KOPT-K1 (cell line): ENCODE measurements at regions not wholly inside any gene's neighbourhood (a gene's known extent, or its start where the extent isn't known, plus 50 kb on each side); places are given as distances from the start of the nearest gene placed in this dataset.
"Not testable (repeated sequence)": the region's sequence is repeated elsewhere in the genome, so short reads cannot be mapped to it uniquely, and the experiment has no call there.

Experiments
- H3K27ac ChIP-seq: fragments of 200-600 bp; sonication (generic); 2 replicates; pipeline ENCODE4 v1.5.1; 2016; ENCODE audit warnings: antibody characterized with exemption, mild to moderate bottlenecking, low read depth, low read length; ENCODE audit not compliant: poor library complexity, severe bottlenecking
- H3K36me3 ChIP-seq: fragments of 200-600 bp; sonication (generic); 2 replicates; pipeline ENCODE4 v1.5.1; 2017; ENCODE audit warnings: antibody characterized with exemption, mild to moderate bottlenecking, low read length, moderate library complexity; ENCODE audit not compliant: insufficient read depth
- H3K9me3 ChIP-seq: fragments of 200-600 bp; sonication (generic); 2 replicates; pipeline ENCODE4 v1.5.1; 2017; ENCODE audit warnings: antibody characterized with exemption, low read length, mild to moderate bottlenecking; ENCODE audit not compliant: insufficient read depth, poor library complexity, severe bottlenecking

- H3K36me3 ChIP-seq, H3K9me3 ChIP-seq, H3K27ac ChIP-seq: not testable (repeated sequence)
These were observed 51.1 kb downstream of the NBPF8 start for GRCh38 chr1:120465900-120466299.

GRCh38 chr1:120477663-120478062 is 62.8 kb downstream of the NBPF8 start:
- not testable (repeated sequence) for H3K27ac ChIP-seq, H3K36me3 ChIP-seq, H3K9me3 ChIP-seq

GRCh38 chr1:120478400-120478799 is 63.6 kb downstream of the NBPF8 start:
- not testable (repeated sequence) for H3K9me3 ChIP-seq, H3K27ac ChIP-seq

GRCh38 chr1:120487542-120487941 is 72.7 kb downstream of the NBPF8 start:
- not testable (repeated sequence) for H3K36me3 ChIP-seq, H3K9me3 ChIP-seq, H3K27ac ChIP-seq

More at GRCh38 chr1:120478400-120478799, 63.6 kb downstream of the NBPF8 start:
- H3K36me3 ChIP-seq, result not testable (repeated sequence)

GRCh38 chr1:120489217-120489616 is 74.4 kb downstream of the NBPF8 start:
- H3K27ac ChIP-seq, H3K36me3 ChIP-seq, H3K9me3 ChIP-seq: not testable (repeated sequence)

GRCh38 chr1:120497145-120497544 is 82.3 kb downstream of the NBPF8 start:
- H3K36me3 ChIP-seq, H3K9me3 ChIP-seq, H3K27ac ChIP-seq: not testable (repeated sequence)

GRCh38 chr1:120503284-120503683 is 88.4 kb downstream of the NBPF8 start:
- H3K27ac ChIP-seq, H3K36me3 ChIP-seq, H3K9me3 ChIP-seq: not testable (repeated sequence)

- H3K9me3 ChIP-seq, H3K27ac ChIP-seq: not testable (repeated sequence)
These were observed 91.5 kb downstream of the NBPF8 start for GRCh38 chr1:120506352-120506751.

GRCh38 chr1:120508351-120508750 is 93.5 kb downstream of the NBPF8 start:
- not testable (repeated sequence) for H3K9me3 ChIP-seq, H3K27ac ChIP-seq, H3K36me3 ChIP-seq

More at GRCh38 chr1:120506352-120506751, 91.5 kb downstream of the NBPF8 start:
- H3K36me3 ChIP-seq, result not testable (repeated sequence)

GRCh38 chr1:120509258-120509657 is 94.4 kb downstream of the NBPF8 start:
- not testable (repeated sequence) for H3K27ac ChIP-seq, H3K9me3 ChIP-seq, H3K36me3 ChIP-seq

- not testable (repeated sequence) for H3K27ac ChIP-seq, H3K36me3 ChIP-seq, H3K9me3 ChIP-seq
These were observed 98.3 kb downstream of the NBPF8 start for GRCh38 chr1:120513099-120513498.

GRCh38 chr1:120513531-120513930 is 98.7 kb downstream of the NBPF8 start:
- not testable (repeated sequence) for H3K27ac ChIP-seq, H3K9me3 ChIP-seq, H3K36me3 ChIP-seq

- not testable (repeated sequence) for H3K36me3 ChIP-seq, H3K9me3 ChIP-seq, H3K27ac ChIP-seq
These were observed 104.4 kb downstream of the NBPF8 start for GRCh38 chr1:120519196-120519595.

- H3K9me3 ChIP-seq, H3K27ac ChIP-seq, H3K36me3 ChIP-seq: not testable (repeated sequence)
These were observed 109.6 kb downstream of the NBPF8 start for GRCh38 chr1:120524416-120524815.

- not testable (repeated sequence) for H3K36me3 ChIP-seq, H3K27ac ChIP-seq, H3K9me3 ChIP-seq
These were observed 110.6 kb downstream of the NBPF8 start for GRCh38 chr1:120525386-120525785.

GRCh38 chr1:120529475-120530089 is 114.7 kb downstream of the NBPF8 start:
- H3K36me3 ChIP-seq, H3K27ac ChIP-seq: not testable (repeated sequence)

GRCh38 chr1:120531455-120531854 is 116.6 kb downstream of the NBPF8 start:
- not testable (repeated sequence) for H3K27ac ChIP-seq, H3K9me3 ChIP-seq, H3K36me3 ChIP-seq

More at GRCh38 chr1:120529475-120530089, 114.7 kb downstream of the NBPF8 start:
- not testable (repeated sequence) for H3K9me3 ChIP-seq
